OCI-LY1 (cell line): ENCODE measurements at regions not wholly inside any gene's neighbourhood (a gene's known extent, or its start where the extent isn't known, plus 50 kb on each side); places are given as distances from the start of the nearest gene placed in this dataset.

Experiments used
- H2AFZ ChIP-seq: fragments of 200-600 bp; sonication (generic), shearing (Covaris generic); 2 replicates; pipeline ENCODE4 v1.6.0; 2014; ENCODE audit warnings: antibody characterized with exemption, mild to moderate bottlenecking, low read length
- H3F3A ChIP-seq: fragments of 200-600 bp; sonication (generic), shearing (Covaris generic); 2 replicates; pipeline ENCODE4 v1.6.0; 2014; ENCODE audit warnings: mild to moderate bottlenecking, antibody characterized with exemption, low read length, moderate library complexity; ENCODE audit not compliant: insufficient read depth
- H3K27ac ChIP-seq: fragments of 200-600 bp; sonication (generic); 2 replicates; pipeline ENCODE4 v1.5.1; 2014; ENCODE audit warnings: low read length, mixed run types, mild to moderate bottlenecking, low read depth; ENCODE audit not compliant: poor library complexity, severe bottlenecking
- H3K27me3 ChIP-seq: fragments of 200-600 bp; sonication (generic); 2 replicates; pipeline ENCODE4 v1.6.0; 2014; ENCODE audit warnings: antibody characterized with exemption, mild to moderate bottlenecking, low read length, moderate library complexity; ENCODE audit not compliant: insufficient read depth
- H3K36me3 ChIP-seq: fragments of 200-600 bp; sonication (generic); 2 replicates; pipeline ENCODE4 v1.6.1; 2014; ENCODE audit warnings: mild to moderate bottlenecking, antibody characterized with exemption, low read length, moderate library complexity, mixed read lengths; ENCODE audit not compliant: insufficient read depth
- H3K4me1 ChIP-seq: fragments of 200-600 bp; sonication (generic); 2 replicates; pipeline ENCODE4 v1.5.1; 2014; ENCODE audit warnings: mild to moderate bottlenecking, low read length, moderate library complexity; ENCODE audit not compliant: insufficient read depth, severe bottlenecking
- H3K4me2 ChIP-seq: fragments of 200-600 bp; sonication (generic), shearing (Covaris generic); 2 replicates; pipeline ENCODE4 v1.6.1; 2014; ENCODE audit warnings: low read length
- H3K4me3 ChIP-seq: fragments of 200-600 bp; sonication (generic); 2 replicates; pipeline ENCODE4 v1.5.1; 2014; ENCODE audit warnings: low read length, low read depth, mild to moderate bottlenecking, mixed read lengths; ENCODE audit not compliant: poor library complexity, severe bottlenecking
- H3K79me2 ChIP-seq: fragments of 200-600 bp; shearing (Covaris generic); 2 replicates; pipeline ENCODE4 v1.6.1; 2016; ENCODE audit warnings: mixed run types, low read length, mixed read lengths; ENCODE audit not compliant: insufficient read depth
- H3K9ac ChIP-seq: fragments of 200-600 bp; sonication (generic), shearing (Covaris generic); 2 replicates; pipeline ENCODE4 v1.6.1; 2014; ENCODE audit warnings: mild to moderate bottlenecking, low read length, mixed read lengths
- H3K9me2 ChIP-seq: fragments of 200-600 bp; sonication (generic), shearing (Covaris generic); 2 replicates; pipeline ENCODE4 v1.6.1; 2014; ENCODE audit warnings: low read depth, mild to moderate bottlenecking, low read length, mixed read lengths
- H3K9me3 ChIP-seq: fragments of 200-600 bp; shearing (Covaris generic); 2 replicates; pipeline ENCODE4 v1.6.1; 2014; ENCODE audit warnings: low read length, mixed read lengths
- H4K20me1 ChIP-seq: fragments of 200-600 bp; sonication (generic), shearing (Covaris generic); 2 replicates; pipeline ENCODE4 v1.6.0; 2016; ENCODE audit warnings: mild to moderate bottlenecking, low read length; ENCODE audit not compliant: insufficient read depth
- CTCF ChIP-seq: fragments of 200-600 bp; sonication (generic), shearing (Covaris generic); IDR thresholded peaks from 2 replicates; pipeline ENCODE4 v1.5.1; 2017; ENCODE audit warnings: mild to moderate bottlenecking, antibody characterized with exemption, low read length, moderate library complexity, mixed read lengths
- EZH2 ChIP-seq: fragments of 200-600 bp; sonication (generic), shearing (Covaris generic); IDR thresholded peaks from 2 replicates; pipeline ENCODE4 v1.8.0; 2017; ENCODE audit warnings: borderline replicate concordance, mixed run types, mild to moderate bottlenecking, antibody characterized with exemption, low read length, moderate library complexity, mixed read lengths

- Histone ChIP-seq H3K79me2 (no peaks in the 10 kb centered on the region), H4K20me1 (no peaks in the 10 kb centered on the region), H3K9me3 (no peaks in the 10 kb centered on the region), H3F3A (no peaks in the 10 kb centered on the region), H2AFZ (no peak overlapping the region), H3K4me1 (no peaks in the 10 kb centered on the region), H3K27me3 (no peaks in the 10 kb centered on the region), H3K36me3 (no peaks in the 10 kb centered on the region), H3K4me2 (no peak overlapping the region), H3K27ac (no peak overlapping the region), H3K9me2 (no peaks in the 10 kb centered on the region), H3K4me3 (no peak overlapping the region), H3K9ac (no peak overlapping the region)
- TF ChIP-seq CTCF = no peak
- TF ChIP-seq EZH2 = no peak
Observed at GRCh38 chr20:29741894-29742698, 1515.4 kb upstream of the DEFB115 start.

- Histone ChIP-seq H3K27ac (no peak overlapping the region), H3F3A (no peaks in the 10 kb centered on the region), H3K79me2 (no peaks in the 10 kb centered on the region), H3K4me2 (no peak overlapping the region), H3K4me3 (no peak overlapping the region), H3K9me2 (no peaks in the 10 kb centered on the region), H3K4me1 (no peaks in the 10 kb centered on the region), H3K9ac (no peak overlapping the region), H3K9me3 (no peaks in the 10 kb centered on the region), H4K20me1 (no peaks in the 10 kb centered on the region), H3K36me3 (no peaks in the 10 kb centered on the region), H2AFZ (no peak overlapping the region), H3K27me3 (no peaks in the 10 kb centered on the region)
- no peak for TF ChIP-seq CTCF
- no peak for TF ChIP-seq EZH2
Observed at GRCh38 chr20:29742699-29743100, 1514.8 kb upstream of the DEFB115 start.

GRCh38 chr20:29743101-29743931 lies 1514.1 kb upstream of the DEFB115 start:
- H3K79me2 ChIP-seq = no peaks in the 10 kb centered on the region
- no peaks in the 10 kb centered on the region for H4K20me1 ChIP-seq
- H3K4me2 ChIP-seq = no peak overlapping the region
- H3K4me3 ChIP-seq = no peak overlapping the region
- H3K27ac ChIP-seq = no peak overlapping the region
- TF ChIP-seq EZH2 = no peak
- TF ChIP-seq CTCF = no peak
- no peak overlapping the region for H3K9ac ChIP-seq
- H3K36me3 ChIP-seq = no peaks in the 10 kb centered on the region
- no peak overlapping the region for H2AFZ ChIP-seq
- no peaks in the 10 kb centered on the region for H3K27me3 ChIP-seq
- no peaks in the 10 kb centered on the region for H3K9me2 ChIP-seq
- H3F3A ChIP-seq = no peaks in the 10 kb centered on the region
- no peaks in the 10 kb centered on the region for H3K9me3 ChIP-seq
- H3K4me1 ChIP-seq = no peaks in the 10 kb centered on the region
